ENCODE measurements at regions not wholly inside any gene's neighbourhood (a gene's known extent, or its start where the extent isn't known, plus 50 kb on each side); places are given as distances from the start of the nearest gene placed in this dataset.

GRCh38 chr17:12252462-12252861 is 231.8 kb downstream of the MAP2K4 start:
- no peak for ATAC-seq
- Mint-ChIP-seq H3K27me3 (peaks cover 2 to 14% of the 10 kb centered on the region in 2 donors), H3K4me3 (no peak overlapping the region), H3K27ac (no peak overlapping the region), H3K36me3 (no peaks in the 10 kb centered on the region), H3K4me1 (ENCODE audit: low read depth in 2 of 2) (no peaks in the 10 kb centered on the region), H3K9me3 (no peaks in the 10 kb centered on the region)
- no peak for DNase-seq (ENCODE audit: low spot score)

GRCh38 chr17:12254460-12254859 is 233.8 kb downstream of the MAP2K4 start:
- H3K4me3 Mint-ChIP-seq: no peak overlapping the region
- H3K27me3 Mint-ChIP-seq: peaks cover 2 to 7% of the 10 kb centered on the region in 2 donors
- DNase-seq (ENCODE audit: low spot score) (no peak), ATAC-seq (no peak)
- H3K27ac Mint-ChIP-seq: no peak overlapping the region
- no peaks in the 10 kb centered on the region for H3K4me1 Mint-ChIP-seq (ENCODE audit: low read depth in 2 of 2)
- no peaks in the 10 kb centered on the region for H3K36me3 Mint-ChIP-seq
- no peaks in the 10 kb centered on the region for H3K9me3 Mint-ChIP-seq

- ATAC-seq (no peak), DNase-seq (ENCODE audit: low spot score) (no peak)
- Mint-ChIP-seq H3K4me3 (no peak overlapping the region), H3K9me3 (no peaks in the 10 kb centered on the region), H3K4me1 (ENCODE audit: low read depth in 2 of 2) (no peaks in the 10 kb centered on the region), H3K27me3 (peaks cover 2 to 7% of the 10 kb centered on the region in 2 donors), H3K36me3 (no peaks in the 10 kb centered on the region), H3K27ac (no peak overlapping the region)
Observed at GRCh38 chr17:12256380-12256995, 235.8 kb downstream of the MAP2K4 start.

GRCh38 chr17:12257176-12257575 is 236.5 kb downstream of the MAP2K4 start:
- Mint-ChIP-seq H3K4me1 (ENCODE audit: low read depth in 2 of 2) (no peaks in the 10 kb centered on the region), H3K36me3 (no peaks in the 10 kb centered on the region), H3K9me3 (no peaks in the 10 kb centered on the region), H3K27me3 (peaks cover 2 to 7% of the 10 kb centered on the region in 2 donors), H3K27ac (no peak overlapping the region), H3K4me3 (no peak overlapping the region)
- DNase-seq (ENCODE audit: low spot score) (no peak), ATAC-seq (no peak)

- DNase-seq (ENCODE audit: low spot score) (no peak), ATAC-seq (no peak)
- H3K27ac Mint-ChIP-seq: no peak overlapping the region
- H3K4me3 Mint-ChIP-seq: no peak overlapping the region
- no peaks in the 10 kb centered on the region for H3K9me3 Mint-ChIP-seq
- H3K4me1 Mint-ChIP-seq (ENCODE audit: low read depth in 2 of 2): no peaks in the 10 kb centered on the region
- peaks cover 2 to 7% of the 10 kb centered on the region in 2 donors for H3K27me3 Mint-ChIP-seq
- H3K36me3 Mint-ChIP-seq: no peaks in the 10 kb centered on the region
Observed at GRCh38 chr17:12261354-12261753, 240.7 kb downstream of the MAP2K4 start.

GRCh38 chr17:12269751-12270150 is 249.1 kb downstream of the MAP2K4 start:
- DNase-seq (ENCODE audit: low spot score) (no peak), ATAC-seq (no peak)
- Mint-ChIP-seq H3K4me1 (ENCODE audit: low read depth in 2 of 2) (no peaks in the 10 kb centered on the region), H3K9me3 (peaks cover 11% of the 10 kb centered on the region), H3K27ac (no peak overlapping the region), H3K36me3 (no peaks in the 10 kb centered on the region), H3K27me3 (no peaks in the 10 kb centered on the region), H3K4me3 (no peak overlapping the region)

- no peak overlapping the region for H3K27ac Mint-ChIP-seq
- H3K9me3 Mint-ChIP-seq: peaks cover 9% of the 10 kb centered on the region
- no peak for DNase-seq (ENCODE audit: low spot score)
- H3K27me3 Mint-ChIP-seq: no peaks in the 10 kb centered on the region
- H3K4me3 Mint-ChIP-seq: no peak overlapping the region
- no peaks in the 10 kb centered on the region for H3K36me3 Mint-ChIP-seq
- ATAC-seq: no peak
- H3K4me1 Mint-ChIP-seq (ENCODE audit: low read depth in 2 of 2): no peaks in the 10 kb centered on the region
Observed at GRCh38 chr17:12277827-12278226, 257.1 kb downstream of the MAP2K4 start.

GRCh38 chr17:12282056-12282455 is 261.4 kb downstream of the MAP2K4 start:
- Mint-ChIP-seq H3K27me3 (no peaks in the 10 kb centered on the region), H3K36me3 (no peaks in the 10 kb centered on the region), H3K27ac (no peak overlapping the region), H3K9me3 (peaks cover 5% of the 10 kb centered on the region), H3K4me1 (ENCODE audit: low read depth in 2 of 2) (no peaks in the 10 kb centered on the region), H3K4me3 (no peak overlapping the region)
- DNase-seq (ENCODE audit: low spot score): no peak
- no peak for ATAC-seq

- Mint-ChIP-seq H3K27me3 (no peaks in the 10 kb centered on the region), H3K9me3 (peaks cover 7% of the 10 kb centered on the region), H3K4me3 (no peak overlapping the region), H3K4me1 (ENCODE audit: low read depth in 2 of 2) (no peaks in the 10 kb centered on the region), H3K27ac (no peak overlapping the region), H3K36me3 (no peaks in the 10 kb centered on the region)
- no peak for ATAC-seq
- DNase-seq (ENCODE audit: low spot score): no peak
Observed at GRCh38 chr17:12287953-12288352, 267.3 kb downstream of the MAP2K4 start.

GRCh38 chr17:12290207-12290606 is 269.5 kb downstream of the MAP2K4 start:
- no peaks in the 10 kb centered on the region for H3K4me1 Mint-ChIP-seq (ENCODE audit: low read depth in 2 of 2)
- H3K4me3 Mint-ChIP-seq: no peak overlapping the region

GRCh38 chr17:12296209-12296625 is 275.5 kb downstream of the MAP2K4 start:
- Mint-ChIP-seq H3K9me3 (peaks cover 6% of the 10 kb centered on the region), H3K4me1 (ENCODE audit: low read depth in 2 of 2) (no peaks in the 10 kb centered on the region), H3K36me3 (no peaks in the 10 kb centered on the region), H3K27me3 (no peaks in the 10 kb centered on the region), H3K4me3 (no peak overlapping the region), H3K27ac (no peak overlapping the region)
- DNase-seq (ENCODE audit: low spot score) (no peak), ATAC-seq (no peak)

More at GRCh38 chr17:12290207-12290606, 269.5 kb downstream of the MAP2K4 start:
- Mint-ChIP-seq H3K27me3 (no peaks in the 10 kb centered on the region), H3K36me3 (no peaks in the 10 kb centered on the region), H3K9me3 (peaks cover 4% of the 10 kb centered on the region), H3K27ac (no peak overlapping the region)
- DNase-seq (ENCODE audit: low spot score): no peak
- ATAC-seq: no peak

- Mint-ChIP-seq H3K4me3 (no peak overlapping the region), H3K27ac (no peak overlapping the region), H3K4me1 (ENCODE audit: low read depth in 2 of 2) (no peaks in the 10 kb centered on the region), H3K36me3 (no peaks in the 10 kb centered on the region), H3K27me3 (no peaks in the 10 kb centered on the region), H3K9me3 (peaks cover 18% of the 10 kb centered on the region)
- no peak for DNase-seq (ENCODE audit: low spot score)
- ATAC-seq: no peak
Observed at GRCh38 chr17:12301551-12301950, 280.9 kb downstream of the MAP2K4 start.

- Mint-ChIP-seq H3K4me1 (ENCODE audit: low read depth in 2 of 2) (no peaks in the 10 kb centered on the region), H3K36me3 (no peaks in the 10 kb centered on the region), H3K27me3 (no peaks in the 10 kb centered on the region), H3K27ac (no peak overlapping the region), H3K4me3 (no peak overlapping the region), H3K9me3 (peaks cover 20% of the 10 kb centered on the region)
- ATAC-seq: no peak
- no peak for DNase-seq (ENCODE audit: low spot score)
Observed at GRCh38 chr17:12302711-12303110, 282.0 kb downstream of the MAP2K4 start.

- Mint-ChIP-seq H3K36me3 (peaks cover 17% of the 10 kb centered on the region), H3K4me1 (ENCODE audit: low read depth in 2 of 2) (no peaks in the 10 kb centered on the region), H3K9me3 (peaks cover 34% of the 10 kb centered on the region), H3K27me3 (no peaks in the 10 kb centered on the region), H3K27ac (no peak overlapping the region), H3K4me3 (no peak overlapping the region)
- DNase-seq (ENCODE audit: low spot score) (no peak), ATAC-seq (no peak)
Observed at GRCh38 chr17:12310811-12311210, 290.1 kb downstream of the MAP2K4 start.

GRCh38 chr17:12312692-12313091 is 292.0 kb downstream of the MAP2K4 start:
- no peaks in the 10 kb centered on the region for H3K27me3 Mint-ChIP-seq
- DNase-seq (ENCODE audit: low spot score): no peak
- no peak overlapping the region for H3K27ac Mint-ChIP-seq
- H3K36me3 Mint-ChIP-seq: peaks cover 17% of the 10 kb centered on the region
- no peak overlapping the region for H3K4me3 Mint-ChIP-seq
- H3K9me3 Mint-ChIP-seq: peaks cover 33% of the 10 kb centered on the region
- no peak for ATAC-seq
- no peaks in the 10 kb centered on the region for H3K4me1 Mint-ChIP-seq (ENCODE audit: low read depth in 2 of 2)

All from natural killer cell treated with Interleukin-12 subunit alpha and Interleukin-12 subunit beta and Interleukin-15 and Interleukin-18, amount 100 ng/mL, for 72 hours (primary cell).